ENCODE measurements at regions not wholly inside any gene's neighbourhood (a gene's known extent, or its start where the extent isn't known, plus 50 kb on each side); places are given as distances from the start of the nearest gene placed in this dataset.

DNA sequence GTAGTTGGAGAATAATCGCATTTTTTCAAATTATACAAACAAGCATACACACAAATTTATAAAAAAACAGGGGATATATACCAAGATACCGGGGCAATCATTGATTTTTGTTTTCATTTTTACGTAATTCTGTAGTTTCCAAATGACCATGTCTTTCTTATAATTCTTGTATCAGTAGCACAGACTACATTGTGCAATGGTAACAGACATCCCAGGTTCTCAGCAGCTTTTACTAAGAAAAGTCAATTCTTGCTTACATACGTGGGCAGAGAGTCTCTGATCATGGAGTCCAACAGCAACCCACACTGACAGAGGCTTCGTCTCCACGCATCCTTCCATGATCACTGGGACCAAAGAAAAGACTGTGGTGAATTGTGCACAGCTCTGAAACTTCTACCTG, 441.3 kb downstream of the TBL1XR1 start:
- no peaks in the 10 kb centered on the region for H3K27me3 ChIP-seq (replicated peaks; ENCODE audit: control insufficient read depth, insufficient read depth, low read length)
- no peak overlapping the region for H3K4me3 ChIP-seq (replicated peaks; ENCODE audit: low read depth, low read length)
- H3K36me3 ChIP-seq (ENCODE audit: control insufficient read depth, insufficient read depth, low read length): no peaks in the 10 kb centered on the region
- TF ChIP-seq, protein P1, sequence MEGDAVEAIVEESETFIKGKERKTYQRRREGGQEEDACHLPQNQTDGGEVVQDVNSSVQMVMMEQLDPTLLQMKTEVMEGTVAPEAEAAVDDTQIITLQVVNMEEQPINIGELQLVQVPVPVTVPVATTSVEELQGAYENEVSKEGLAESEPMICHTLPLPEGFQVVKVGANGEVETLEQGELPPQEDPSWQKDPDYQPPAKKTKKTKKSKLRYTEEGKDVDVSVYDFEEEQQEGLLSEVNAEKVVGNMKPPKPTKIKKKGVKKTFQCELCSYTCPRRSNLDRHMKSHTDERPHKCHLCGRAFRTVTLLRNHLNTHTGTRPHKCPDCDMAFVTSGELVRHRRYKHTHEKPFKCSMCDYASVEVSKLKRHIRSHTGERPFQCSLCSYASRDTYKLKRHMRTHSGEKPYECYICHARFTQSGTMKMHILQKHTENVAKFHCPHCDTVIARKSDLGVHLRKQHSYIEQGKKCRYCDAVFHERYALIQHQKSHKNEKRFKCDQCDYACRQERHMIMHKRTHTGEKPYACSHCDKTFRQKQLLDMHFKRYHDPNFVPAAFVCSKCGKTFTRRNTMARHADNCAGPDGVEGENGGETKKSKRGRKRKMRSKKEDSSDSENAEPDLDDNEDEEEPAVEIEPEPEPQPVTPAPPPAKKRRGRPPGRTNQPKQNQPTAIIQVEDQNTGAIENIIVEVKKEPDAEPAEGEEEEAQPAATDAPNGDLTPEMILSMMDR (IDR thresholded peaks at IDR 0.05; ENCODE audit: insufficient read depth, low read length, poor library complexity, severe bottlenecking): no peak
- no peak for DNase-seq (ENCODE audit: extremely low read depth, insufficient read length)

DNA sequence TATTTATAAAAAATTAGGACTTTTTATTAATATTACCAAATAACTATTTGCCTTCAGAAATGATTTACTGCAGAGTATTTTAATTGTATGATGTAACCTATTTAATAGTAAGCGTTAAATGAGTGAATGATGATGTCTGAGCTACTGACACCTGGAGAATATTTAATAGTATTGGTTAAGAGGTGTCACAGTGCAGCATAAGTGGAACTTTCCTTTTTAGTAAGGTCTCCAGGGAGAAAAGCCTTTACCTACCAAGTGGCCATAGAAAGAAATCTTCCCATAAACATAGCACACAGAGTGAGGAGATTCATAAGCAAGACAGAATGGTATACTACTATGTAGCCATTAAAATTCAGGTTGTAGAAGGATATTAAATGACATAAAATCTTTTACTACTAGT, 441.7 kb downstream of the TBL1XR1 start:
- Histone ChIP-seq H3K36me3 (ENCODE audit: control insufficient read depth, insufficient read depth, low read length) (no peaks in the 10 kb centered on the region), H3K27me3 (replicated peaks; ENCODE audit: control insufficient read depth, insufficient read depth, low read length) (no peaks in the 10 kb centered on the region), H3K4me3 (replicated peaks; ENCODE audit: low read depth, low read length) (no peak overlapping the region)
- DNase-seq (ENCODE audit: extremely low read depth, insufficient read length): no peak
- TF ChIP-seq, protein P1 (IDR thresholded peaks at IDR 0.05; ENCODE audit: insufficient read depth, low read length, poor library complexity, severe bottlenecking): no peak

DNA sequence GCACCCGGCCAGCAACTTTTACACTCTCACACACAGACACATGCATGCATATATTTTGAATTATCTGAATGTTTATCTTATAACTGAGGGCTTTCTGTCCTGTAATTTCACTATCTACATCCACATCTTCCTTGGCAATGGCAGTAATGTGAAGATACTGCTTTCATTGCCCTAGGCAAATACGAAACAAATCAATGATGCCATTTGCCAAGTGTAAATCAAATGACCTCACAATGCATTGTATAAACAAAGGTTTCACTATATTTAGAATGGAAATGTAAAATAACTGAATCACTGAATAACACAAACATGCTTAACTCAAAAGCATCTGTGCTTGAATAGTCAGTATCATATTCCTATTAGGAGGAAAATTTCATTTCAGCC, 455.6 kb downstream of the TBL1XR1 start:
- Histone ChIP-seq H3K36me3 (ENCODE audit: control insufficient read depth, insufficient read depth, low read length) (no peaks in the 10 kb centered on the region), H3K27me3 (replicated peaks; ENCODE audit: control insufficient read depth, insufficient read depth, low read length) (no peaks in the 10 kb centered on the region), H3K4me3 (replicated peaks; ENCODE audit: low read depth, low read length) (no peak overlapping the region)
- TF ChIP-seq, protein P1 (IDR thresholded peaks at IDR 0.05; ENCODE audit: insufficient read depth, low read length, poor library complexity, severe bottlenecking): no peak
- no peak for DNase-seq (ENCODE audit: extremely low read depth, insufficient read length)

DNA sequence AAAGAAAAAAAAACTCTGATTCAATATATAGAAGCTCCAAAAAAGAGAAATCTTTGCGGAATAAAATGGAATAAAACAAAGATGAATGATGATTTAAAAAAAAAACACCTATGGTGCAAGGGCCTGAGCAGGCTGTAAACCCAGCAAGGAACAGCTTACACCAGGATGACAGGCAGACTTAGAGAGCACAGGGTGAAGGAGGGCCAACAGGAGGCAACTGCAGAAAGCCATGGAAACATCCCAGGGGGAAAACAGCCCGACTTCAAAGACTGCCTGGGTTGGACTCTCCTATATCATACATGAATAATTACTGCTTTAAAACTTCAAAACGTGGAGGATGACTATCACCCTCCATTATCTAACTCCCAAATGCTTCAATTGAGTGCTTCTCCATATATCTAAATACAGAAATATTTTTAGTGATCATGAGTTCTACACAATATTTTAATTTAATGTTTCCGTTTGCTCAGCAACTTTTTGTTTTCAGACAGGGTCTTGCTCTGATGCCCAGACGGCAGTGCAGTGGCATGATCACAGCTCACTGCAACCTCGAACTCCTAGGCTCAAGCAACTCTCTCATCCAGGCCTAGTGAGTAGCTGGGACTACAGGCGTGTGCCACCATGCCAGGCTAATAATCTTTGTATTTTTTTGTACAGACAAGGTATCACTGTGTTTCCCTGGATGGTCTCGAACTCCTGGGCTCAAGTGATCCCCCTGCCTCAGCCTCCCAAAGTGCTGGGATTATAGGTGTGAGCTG, 456.2 kb downstream of the TBL1XR1 start:
- DNase-seq (ENCODE audit: extremely low read depth, insufficient read length): no peak
- Histone ChIP-seq H3K27me3 (replicated peaks; ENCODE audit: control insufficient read depth, insufficient read depth, low read length) (no peaks in the 10 kb centered on the region), H3K4me3 (replicated peaks; ENCODE audit: low read depth, low read length) (no peak overlapping the region), H3K36me3 (ENCODE audit: control insufficient read depth, insufficient read depth, low read length) (no peaks in the 10 kb centered on the region)
- TF ChIP-seq, protein P1 (IDR thresholded peaks at IDR 0.05; ENCODE audit: insufficient read depth, low read length, poor library complexity, severe bottlenecking): no peak

DNA sequence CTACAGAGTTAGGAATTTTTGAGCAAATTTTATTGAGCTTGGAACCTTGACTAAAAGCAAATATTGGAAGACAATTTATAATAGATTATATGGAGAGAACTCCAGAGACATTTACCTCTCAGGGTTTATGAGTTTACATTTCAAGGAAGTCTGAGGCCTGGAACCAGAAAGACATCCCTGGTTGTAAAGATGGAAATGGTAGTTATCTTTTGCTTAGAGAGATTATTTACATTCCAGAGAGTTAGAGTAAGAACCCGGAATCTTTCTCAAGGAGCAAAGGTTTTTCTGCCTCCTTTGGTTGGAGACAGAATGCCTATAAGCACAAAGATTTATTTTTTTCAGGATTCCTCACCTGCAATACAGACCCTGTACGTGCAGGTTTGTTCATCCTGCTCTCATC, 458.1 kb downstream of the TBL1XR1 start:
- no peak for DNase-seq (ENCODE audit: extremely low read depth, insufficient read length)
- TF ChIP-seq, protein P1 (IDR thresholded peaks at IDR 0.05; ENCODE audit: insufficient read depth, low read length, poor library complexity, severe bottlenecking): no peak
- H3K36me3 ChIP-seq (ENCODE audit: control insufficient read depth, insufficient read depth, low read length): no peaks in the 10 kb centered on the region
- H3K4me3 ChIP-seq (replicated peaks; ENCODE audit: low read depth, low read length): no peak overlapping the region
- H3K27me3 ChIP-seq (replicated peaks; ENCODE audit: control insufficient read depth, insufficient read depth, low read length): no peaks in the 10 kb centered on the region
